ENCODE measurements at regions not wholly inside any gene's neighbourhood (a gene's known extent, or its start where the extent isn't known, plus 50 kb on each side); places are given as distances from the start of the nearest gene placed in this dataset.

DNA sequence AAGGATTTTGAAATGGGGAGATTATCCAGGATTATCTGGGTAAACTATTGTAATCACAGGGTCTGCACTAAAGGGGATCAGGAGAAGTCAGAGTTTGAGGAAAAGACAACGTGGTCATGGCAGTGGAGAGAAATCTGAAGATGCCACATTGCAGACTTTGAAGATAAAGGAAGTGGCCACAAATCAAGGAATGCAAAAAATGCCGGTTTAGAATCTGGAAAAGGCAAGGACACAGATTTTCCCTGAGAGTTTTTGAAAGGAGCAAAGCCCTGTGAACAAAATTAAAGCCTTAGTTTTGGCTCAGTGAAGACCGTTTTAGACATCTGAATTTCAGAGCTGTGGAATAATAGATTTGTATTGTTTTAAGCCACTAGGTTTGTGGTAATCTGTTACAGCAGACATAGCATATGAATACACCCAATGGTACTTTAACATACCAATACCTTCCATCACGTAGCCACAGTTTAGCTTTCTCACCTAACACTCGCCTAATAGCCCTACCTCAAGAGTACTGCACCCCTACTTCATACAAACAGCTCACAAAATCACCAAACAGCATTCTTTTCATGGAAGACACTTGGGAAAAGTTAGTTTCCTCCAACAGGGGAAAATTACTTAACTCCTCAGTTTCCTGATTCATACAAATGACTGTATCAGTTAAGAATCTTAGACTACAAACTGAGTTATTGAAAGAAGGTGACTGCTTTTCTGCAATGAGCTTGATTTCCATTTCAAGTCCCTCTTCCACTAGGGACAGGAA, 446.5 kb downstream of the INHBA start:
- H3T11ph ChIP-seq (ENCODE audit: low read length), result no peak overlapping the region
- H2BK15ac ChIP-seq (ENCODE audit: low read depth, low read length), result no peak overlapping the region
- no peaks in the 10 kb centered on the region for H3K23me2 ChIP-seq (ENCODE audit: insufficient read length, low read depth, low read length, poor library complexity, severe bottlenecking)
- H3K79me1 ChIP-seq (ENCODE audit: insufficient read depth, low read depth, low read length, poor library complexity, severe bottlenecking), result no peaks in the 10 kb centered on the region
- no peak overlapping the region for H2BK5ac ChIP-seq (ENCODE audit: insufficient read length, low read length)
- no peak overlapping the region for H2BK12ac ChIP-seq (ENCODE audit: insufficient read length, low read depth, low read length)
- H3K18ac ChIP-seq (ENCODE audit: insufficient read length, low read depth, low read length), result no peak overlapping the region
- DNase-seq, result no peak
- TF ChIP-seq CTCF (conservative IDR thresholded peaks at IDR 0.05), result no peak
- H2AFZ ChIP-seq (ENCODE audit: low read length), result no peak overlapping the region
- H3K79me2 ChIP-seq (ENCODE audit: insufficient read depth, low read length), result no peaks in the 10 kb centered on the region
- H2BK20ac ChIP-seq (ENCODE audit: low read depth, low read length, poor library complexity, severe bottlenecking), result no peak overlapping the region
- Mint-ChIP-seq H3K4me3 (no peak overlapping the region), H3K27ac (no peak overlapping the region), H3K27me3 (ENCODE audit: low read depth) (peaks cover 2% of the 10 kb centered on the region; the same call in 1 of the 2 replicates), H3K4me1 (peaks cover 6 to 12% of the 10 kb centered on the region in 2 experiments), H3K36me3 (ENCODE audit: insufficient read depth in 1 of 3, low read depth in 3 of 3) (no peaks in the 10 kb centered on the region; a peak in 1 of 7 replicates), H3K9me3 (peaks cover 0 to 2% of the 10 kb centered on the region in 2 experiments; a peak in 1 of 5 replicates)
- no peak overlapping the region for H3K27ac ChIP-seq (ENCODE audit: insufficient read length, low read depth, low read length)
- H4K20me1 ChIP-seq (ENCODE audit: control insufficient read depth, insufficient read depth, insufficient read length), result no peaks in the 10 kb centered on the region
- H3K4me2 ChIP-seq (ENCODE audit: insufficient read depth, insufficient read length, low read length), result no peak overlapping the region
- H3K9ac ChIP-seq (ENCODE audit: extremely low read depth, insufficient read length, low read length), result no peak overlapping the region
- no peaks in the 10 kb centered on the region; the same call in 1 of the 2 replicates for H3K4me1 ChIP-seq (ENCODE audit: insufficient read depth, low read length)
- H3K56ac ChIP-seq (ENCODE audit: insufficient read length, low read depth, low read length), result no peak overlapping the region
- no peaks in the 10 kb centered on the region for H3K27me3 ChIP-seq (ENCODE audit: insufficient read depth, low read length)
- no peak overlapping the region for H3K14ac ChIP-seq (ENCODE audit: insufficient read depth, low read length)
- H4K91ac ChIP-seq (ENCODE audit: insufficient read length, low read depth, low read length), result no peak overlapping the region
- H3K23ac ChIP-seq (ENCODE audit: insufficient read length, low read depth, low read length), result no peak overlapping the region
- no peak overlapping the region for H4K8ac ChIP-seq (replicated peaks; ENCODE audit: insufficient read length, low read depth, low read length)
- H4K5ac ChIP-seq (ENCODE audit: insufficient read length, low read depth, low read length), result no peak overlapping the region
- H2BK120ac ChIP-seq (ENCODE audit: low read depth, low read length, poor library complexity, severe bottlenecking), result no peak overlapping the region
- no peak overlapping the region for H2AK5ac ChIP-seq (ENCODE audit: insufficient read length, low read length)
- no peak overlapping the region for H3K4ac ChIP-seq (ENCODE audit: low read depth, low read length)
- H3K9me3 ChIP-seq (ENCODE audit: control insufficient read depth, low read depth, low read length), result no peaks in the 10 kb centered on the region
- WGBS (ENCODE audit: extremely low coverage, insufficient read length, low lambda C conversion rate), result no CpG with 5 or more reads among the region's 5 CpGs

Measured in H9 (cell line).